ENCODE measurements at regions not wholly inside any gene's neighbourhood (a gene's known extent, or its start where the extent isn't known, plus 50 kb on each side); places are given as distances from the start of the nearest gene placed in this dataset.
"Not testable (repeated sequence)": the region's sequence is repeated elsewhere in the genome, so short reads cannot be mapped to it uniquely, and the experiment has no call there.

GRCh38 chr3:162525066-162525742 lies 1028.6 kb downstream of the OTOL1 start:
- no peak for DNase-seq (ENCODE audit: low read depth, low spot score)

GRCh38 chr3:162525771-162526170 lies 1029.2 kb downstream of the OTOL1 start:
- DNase-seq (ENCODE audit: low read depth, low spot score), result no peak

- DNase-seq (ENCODE audit: low read depth, low spot score), result no peak
Measured at GRCh38 chr3:162534431-162534830, 1037.8 kb downstream of the OTOL1 start.

GRCh38 chr3:162538491-162538890 lies 1041.9 kb downstream of the OTOL1 start:
- no peak for DNase-seq (ENCODE audit: low read depth, low spot score)

GRCh38 chr3:162538906-162539305 lies 1042.3 kb downstream of the OTOL1 start:
- DNase-seq (ENCODE audit: low read depth, low spot score), result no peak

GRCh38 chr3:162540421-162540820 lies 1043.8 kb downstream of the OTOL1 start:
- no peak for DNase-seq (ENCODE audit: low read depth, low spot score)

- DNase-seq (ENCODE audit: low read depth, low spot score), result no peak
Measured at GRCh38 chr3:162541923-162542322, 1045.3 kb downstream of the OTOL1 start.

DNA sequence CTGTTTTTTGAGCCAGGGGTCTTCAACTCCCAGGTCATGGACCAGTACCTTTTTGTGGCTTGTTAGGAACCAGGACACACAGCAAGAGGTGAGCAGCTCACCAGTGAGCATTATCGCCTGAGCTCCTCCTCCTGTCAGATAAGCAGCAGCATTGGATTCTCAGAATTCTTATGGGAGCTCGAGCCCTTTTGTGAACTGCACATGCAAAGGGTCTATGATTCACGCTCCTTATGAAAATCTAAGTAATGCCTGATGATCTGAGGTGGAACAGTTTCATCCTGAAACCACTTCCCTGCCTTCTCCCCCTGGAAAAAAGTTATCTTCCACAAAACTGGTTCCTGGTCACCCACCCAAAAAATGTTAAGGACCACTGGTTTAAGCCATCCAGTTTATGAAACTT lies 1047.6 kb downstream of the OTOL1 start:
- DNase-seq (ENCODE audit: low read depth, low spot score), result no peak

DNA sequence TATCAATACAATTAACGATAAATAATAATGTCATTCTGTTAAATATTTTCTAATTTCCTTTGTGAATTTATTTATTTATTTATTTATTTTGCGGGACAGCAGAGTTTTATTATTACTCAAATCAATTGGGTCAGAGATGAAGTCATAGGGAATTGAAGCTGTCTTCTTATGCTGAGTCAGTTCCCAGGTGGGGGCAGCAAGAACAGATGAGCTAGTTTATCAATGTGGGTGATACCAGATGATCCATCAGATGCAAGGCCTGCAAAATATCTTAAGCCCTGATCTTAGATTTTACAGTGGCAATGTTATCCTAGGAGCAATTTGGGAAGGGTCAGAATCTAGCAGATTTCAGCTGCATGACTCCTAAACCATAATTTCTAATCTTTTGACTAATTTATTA lies 1050.3 kb downstream of the OTOL1 start:
- no peak for DNase-seq (ENCODE audit: low read depth, low spot score)

DNA sequence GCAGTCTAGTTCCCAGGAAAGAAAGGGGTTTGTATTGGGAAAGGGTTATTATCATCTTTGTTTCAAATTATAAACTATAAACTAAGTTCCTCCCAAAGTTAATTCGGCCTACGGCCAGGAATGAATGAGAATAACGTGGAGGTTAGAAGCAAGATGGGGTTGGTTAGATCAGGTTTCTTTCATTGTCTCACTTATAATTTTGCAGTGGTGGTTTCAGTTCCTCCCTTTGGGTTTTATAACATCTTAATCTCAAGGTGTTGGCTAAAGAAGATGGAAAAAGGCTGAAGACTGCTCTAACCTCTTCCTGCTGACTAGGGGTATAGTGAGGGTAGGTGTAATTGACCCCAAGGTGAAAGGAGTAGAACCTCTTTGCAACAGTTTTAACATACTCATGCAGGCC lies 1050.7 kb downstream of the OTOL1 start:
- DNase-seq (ENCODE audit: low read depth, low spot score), result no peak

GRCh38 chr3:162555761-162556160 lies 1059.2 kb downstream of the OTOL1 start:
- DNase-seq (ENCODE audit: low read depth, low spot score), result no peak

- DNase-seq (ENCODE audit: low read depth, low spot score), result no peak
Measured at GRCh38 chr3:162558016-162558415, 1061.4 kb downstream of the OTOL1 start.

DNA sequence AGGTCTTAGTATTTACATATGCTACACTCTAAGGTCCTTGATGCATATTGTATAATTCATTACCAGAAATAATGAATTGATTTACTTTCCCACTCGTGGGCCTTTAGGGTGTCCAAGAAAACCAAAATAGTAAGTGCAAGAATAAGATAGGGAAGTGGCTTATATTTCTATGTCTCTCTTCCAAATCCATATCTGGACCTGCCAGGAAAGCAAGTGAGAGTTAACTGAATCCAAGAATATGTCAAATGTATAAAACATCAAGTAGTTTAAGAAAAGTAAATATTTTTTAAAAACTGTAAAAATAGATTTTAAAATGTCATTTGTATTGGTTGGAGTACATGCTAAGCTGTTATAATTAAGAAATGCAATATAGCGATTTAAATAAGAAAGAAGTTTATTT lies 1072.1 kb downstream of the OTOL1 start:
- DNase-seq (ENCODE audit: low read depth, low spot score), result no peak

GRCh38 chr3:162569314-162569713 lies 1072.7 kb downstream of the OTOL1 start:
- no peak for DNase-seq (ENCODE audit: low read depth, low spot score)

DNA sequence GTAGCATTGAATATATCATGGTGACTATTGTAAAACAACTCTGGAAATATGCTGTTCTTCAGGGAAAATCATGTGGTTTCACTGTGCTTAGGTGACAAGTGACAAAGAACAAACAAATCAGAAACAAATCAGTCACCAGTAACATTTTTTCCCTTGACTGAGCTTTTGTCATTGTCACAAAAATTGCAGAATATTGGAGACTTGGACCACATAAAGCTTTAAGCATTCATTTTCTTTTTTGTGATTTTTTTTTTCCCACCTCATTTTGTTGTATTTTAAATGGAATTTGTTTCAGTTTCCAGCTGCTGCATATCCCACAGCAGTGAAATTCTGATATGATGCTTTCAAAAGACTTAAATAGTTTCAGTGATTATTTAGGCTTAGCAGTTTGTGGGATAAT lies 1088.4 kb downstream of the OTOL1 start:
- DNase-seq (ENCODE audit: low read depth, low spot score), result no peak

DNA sequence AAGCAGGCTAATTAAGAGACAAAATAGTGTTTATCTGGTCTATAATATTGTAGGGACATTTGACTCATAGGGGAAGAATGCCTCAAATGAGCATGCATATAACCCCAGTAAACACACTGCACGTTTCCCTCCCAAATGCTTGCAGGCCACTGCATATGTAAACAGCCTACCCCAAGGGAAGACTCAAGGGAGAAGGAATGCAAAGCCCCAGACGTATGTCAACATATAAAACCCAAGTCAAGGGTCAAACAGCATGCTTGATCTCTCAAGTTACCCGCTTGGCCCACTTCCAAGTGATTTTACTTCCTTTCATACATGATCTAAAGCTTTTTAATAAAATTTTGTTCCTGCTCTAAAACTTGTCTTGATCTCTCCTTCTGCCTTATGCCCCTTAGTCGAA lies 1090.0 kb downstream of the OTOL1 start:
- DNase-seq (ENCODE audit: low read depth, low spot score), result no peak

GRCh38 chr3:162597226-162597625 lies 1100.6 kb downstream of the OTOL1 start:
- no peak for DNase-seq (ENCODE audit: low read depth, low spot score)

DNA sequence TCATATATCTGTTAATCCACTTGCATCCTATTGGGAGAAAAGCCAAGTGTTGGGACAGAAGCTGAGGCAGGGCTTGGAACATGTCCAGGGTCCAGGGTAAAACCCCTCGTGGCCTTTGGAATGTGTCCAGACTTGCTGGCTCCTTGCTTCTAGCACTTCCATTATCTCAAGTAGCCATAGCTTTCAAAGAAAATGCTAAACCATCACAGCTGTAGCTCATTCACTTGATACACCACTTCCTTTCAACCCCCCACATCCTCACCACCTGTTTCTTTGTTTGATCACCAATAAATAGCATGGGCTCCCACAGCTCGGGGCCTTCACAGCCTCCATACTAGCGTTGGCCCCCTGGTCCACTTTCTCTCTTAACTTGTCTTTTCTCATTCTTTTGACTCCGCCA lies 1101.9 kb downstream of the OTOL1 start:
- not testable (repeated sequence) for DNase-seq (ENCODE audit: low read depth, low spot score)

- not testable (repeated sequence) for DNase-seq (ENCODE audit: low read depth, low spot score)
Measured at GRCh38 chr3:162599742-162600141, 1103.1 kb downstream of the OTOL1 start.

DNA sequence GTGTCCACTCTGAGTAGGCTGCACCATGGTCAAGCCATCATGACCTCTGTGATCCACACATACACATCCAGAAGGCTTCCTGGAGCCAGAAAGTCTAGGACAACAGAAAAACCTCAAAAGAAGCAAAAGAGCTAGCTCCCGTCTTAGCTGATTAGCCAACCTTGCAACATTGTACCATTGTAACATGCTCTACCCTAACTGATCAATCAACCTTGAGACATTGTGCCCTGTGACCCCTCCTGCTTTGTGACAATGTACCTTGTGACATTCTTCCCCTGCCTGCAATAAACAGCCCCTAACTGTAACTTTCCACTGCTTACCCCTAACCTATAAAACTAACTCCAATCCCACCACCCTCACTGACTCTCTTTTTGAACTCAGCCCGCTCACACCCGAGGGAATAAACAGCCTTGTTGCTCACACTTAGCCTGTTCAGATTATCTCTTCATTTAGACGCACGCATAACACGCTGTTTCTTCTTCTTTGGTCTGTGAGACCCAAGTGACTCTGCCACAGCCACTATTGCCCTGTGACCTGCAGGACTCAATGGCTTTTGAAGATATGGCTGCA lies 1104.6 kb downstream of the OTOL1 start:
- DNase-seq (ENCODE audit: low read depth, low spot score), result no peak

- DNase-seq (ENCODE audit: low read depth, low spot score), result no peak
Measured at GRCh38 chr3:162602619-162603018, 1106.0 kb downstream of the OTOL1 start.

GRCh38 chr3:162605651-162606204 lies 1109.1 kb downstream of the OTOL1 start:
- no peak for DNase-seq (ENCODE audit: low read depth, low spot score)

- DNase-seq (ENCODE audit: low read depth, low spot score), result no peak
Measured at GRCh38 chr3:162610261-162610660, 1113.7 kb downstream of the OTOL1 start.
